Coronary artery (tissue), 2 donors: ENCODE measurements at regions not wholly inside any gene's neighbourhood (a gene's known extent, or its start where the extent isn't known, plus 50 kb on each side); places are given as distances from the start of the nearest gene placed in this dataset.

Experiments
- DNase-seq: peaks from one replicate; pipeline ENCODE4 v3.0.0-alpha.2; 2017; ENCODE audit warnings: low spot score
- H3K27ac ChIP-seq, 2 donors: fragments of 200-600 bp; sonication (generic); one replicate each; pipeline ENCODE4 v1.5.1; 2016 to 2019
- H3K4me3 ChIP-seq: fragments of 200-600 bp; sonication (generic); 2 replicates; pipeline ENCODE4 v1.5.1; 2016; ENCODE audit warnings: mild to moderate bottlenecking, moderate library complexity
- CTCF ChIP-seq: fragments of 200-600 bp; sonication (generic); IDR thresholded peaks from one replicate; pipeline ENCODE4 v1.5.1; 2019; ENCODE audit warnings: antibody characterized with exemption

- no peak overlapping the region for H3K4me3 ChIP-seq
- H3K27ac ChIP-seq = no peak overlapping the region
- no peak for DNase-seq
- TF ChIP-seq CTCF = no peak
Measured at GRCh38 chr13:51027644-51028043, 83.4 kb downstream of the C13orf42 start.

GRCh38 chr13:51026016-51026415 is 85.1 kb downstream of the C13orf42 start:
- no peak for TF ChIP-seq CTCF
- Histone ChIP-seq H3K4me3 (no peak overlapping the region), H3K27ac (no peak overlapping the region)
- DNase-seq = no peak

- no peak for DNase-seq
- no peak overlapping the region for H3K4me3 ChIP-seq
Measured at GRCh38 chr13:51025245-51025905, 85.7 kb downstream of the C13orf42 start.

GRCh38 chr13:51021811-51022210 is 89.3 kb downstream of the C13orf42 start:
- Histone ChIP-seq H3K4me3 (no peak overlapping the region), H3K27ac (no peak overlapping the region)
- DNase-seq = no peak
- no peak for TF ChIP-seq CTCF

More at GRCh38 chr13:51025245-51025905, 85.7 kb downstream of the C13orf42 start:
- no peak overlapping the region for H3K27ac ChIP-seq
- TF ChIP-seq CTCF = no peak

- DNase-seq = no peak
- TF ChIP-seq CTCF = no peak
- no peak overlapping the region for H3K4me3 ChIP-seq
- H3K27ac ChIP-seq = no peak overlapping the region
Measured at GRCh38 chr13:51020600-51020999, 90.5 kb downstream of the C13orf42 start.

GRCh38 chr13:51019026-51019425 is 92.0 kb downstream of the C13orf42 start:
- no peak for TF ChIP-seq CTCF
- no peak overlapping the region for H3K4me3 ChIP-seq
- H3K27ac ChIP-seq = no peak overlapping the region
- DNase-seq = no peak

- TF ChIP-seq CTCF = no peak
- Histone ChIP-seq H3K4me3 (no peak overlapping the region), H3K27ac (no peak overlapping the region)
- DNase-seq = no peak
Measured at GRCh38 chr13:51017516-51017915, 93.6 kb downstream of the C13orf42 start.
